ENCODE measurements at regions not wholly inside any gene's neighbourhood (a gene's known extent, or its start where the extent isn't known, plus 50 kb on each side); places are given as distances from the start of the nearest gene placed in this dataset.

DNA sequence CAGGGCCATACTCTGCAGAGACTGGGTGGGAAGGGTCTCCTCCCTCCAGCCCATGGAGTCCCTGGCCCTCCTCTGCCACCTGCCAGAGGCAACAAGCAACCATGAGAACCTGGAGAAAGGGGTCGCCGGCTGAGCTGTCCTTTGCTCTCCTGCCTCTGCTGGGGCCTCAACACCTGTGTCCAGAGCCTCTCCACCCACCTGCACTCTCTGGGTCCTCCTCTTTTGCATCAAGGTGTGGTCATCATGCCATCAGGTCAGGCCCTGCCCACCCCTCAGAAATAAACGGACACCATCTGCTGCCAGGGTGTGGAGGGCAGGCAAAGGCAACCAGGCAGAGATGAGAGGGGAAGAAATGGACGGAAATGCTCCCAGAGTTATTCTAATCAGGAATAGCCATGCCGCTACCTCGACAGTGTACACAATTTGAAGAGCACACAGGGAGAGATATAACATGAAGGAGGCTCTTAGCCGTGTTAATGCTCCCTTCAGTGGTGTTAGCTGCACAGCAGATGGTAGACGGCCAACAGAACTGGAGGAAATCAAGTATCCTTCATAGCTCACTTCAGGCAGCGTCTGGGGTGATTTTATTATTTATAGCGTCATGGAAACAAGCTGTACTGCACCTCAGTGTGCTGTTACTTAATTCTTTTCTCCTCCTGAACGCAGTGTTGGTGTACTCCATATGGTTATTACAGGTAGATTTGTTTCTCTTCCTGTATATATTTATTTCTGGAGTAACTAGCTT is 247.9 kb downstream of the TSN start:
- H3K36me3 ChIP-seq (ENCODE audit: insufficient read depth), result no peaks in the 10 kb centered on the region
- no peak overlapping the region for H3K4me3 ChIP-seq (ENCODE audit: low read depth, low read length)
- no peaks in the 10 kb centered on the region for H3K4me1 ChIP-seq (ENCODE audit: insufficient read depth)
- no peak overlapping the region for H3K27ac ChIP-seq (ENCODE audit: low read depth)
- 75% methylated on average over 11 of the region's 11 CpGs for whole genome bisulfite sequencing
- no peak for DNase-seq (ENCODE audit: extremely low spot score)

DNA sequence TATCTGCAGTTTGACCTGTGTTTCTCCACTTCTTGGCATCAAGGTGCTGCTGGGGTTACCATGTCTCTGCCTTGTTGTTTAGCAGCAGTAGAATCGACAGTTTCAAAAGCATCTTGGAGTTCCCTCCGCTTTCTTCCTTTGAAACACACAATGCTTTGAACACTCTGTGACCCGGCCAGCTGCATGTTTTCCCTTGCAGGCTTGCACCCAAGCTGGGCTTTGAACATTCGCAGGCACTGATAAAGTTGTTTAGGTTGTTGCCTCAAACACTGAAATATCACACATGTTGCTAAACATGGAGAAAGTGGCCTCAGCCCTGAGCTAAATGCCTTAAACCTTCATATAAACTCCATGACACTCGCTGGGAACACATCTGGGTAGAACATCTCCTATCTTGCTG is 251.7 kb downstream of the TSN start:
- WGBS, result 50% methylated on average over 5 of the region's 5 CpGs
- no peak for DNase-seq (ENCODE audit: extremely low spot score)
- H3K27ac ChIP-seq (ENCODE audit: low read depth), result no peak overlapping the region
- H3K4me1 ChIP-seq (ENCODE audit: insufficient read depth), result no peaks in the 10 kb centered on the region
- no peak overlapping the region for H3K4me3 ChIP-seq (ENCODE audit: low read depth, low read length)
- no peaks in the 10 kb centered on the region for H3K36me3 ChIP-seq (ENCODE audit: insufficient read depth)

DNA sequence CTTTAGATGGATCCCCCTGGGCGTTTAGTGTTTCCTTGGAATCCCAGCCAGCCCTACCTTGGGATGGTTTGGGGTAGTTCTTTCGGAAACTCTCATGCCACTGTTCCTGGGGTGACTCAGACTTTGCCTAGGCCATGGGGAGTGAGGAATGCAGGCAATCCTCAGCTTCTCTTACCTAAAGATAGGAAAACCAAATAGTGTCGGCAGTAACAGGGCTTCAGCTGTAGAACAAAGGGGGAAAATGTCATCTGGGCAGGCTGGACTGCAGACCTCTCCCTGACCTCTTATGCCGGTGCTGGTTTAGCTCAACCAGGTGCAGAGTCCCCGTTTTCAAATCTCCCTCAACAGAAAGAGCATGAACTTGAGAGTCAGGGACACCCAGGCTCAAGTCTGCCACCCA is 252.1 kb downstream of the TSN start:
- Histone ChIP-seq H3K36me3 (ENCODE audit: insufficient read depth) (no peaks in the 10 kb centered on the region), H3K4me1 (ENCODE audit: insufficient read depth) (no peaks in the 10 kb centered on the region), H3K27ac (ENCODE audit: low read depth) (no peak overlapping the region), H3K4me3 (ENCODE audit: low read depth, low read length) (no peak overlapping the region)
- DNase-seq (ENCODE audit: extremely low spot score), result no peak
- 52% methylated on average over 5 of the region's 5 CpGs for WGBS

DNA sequence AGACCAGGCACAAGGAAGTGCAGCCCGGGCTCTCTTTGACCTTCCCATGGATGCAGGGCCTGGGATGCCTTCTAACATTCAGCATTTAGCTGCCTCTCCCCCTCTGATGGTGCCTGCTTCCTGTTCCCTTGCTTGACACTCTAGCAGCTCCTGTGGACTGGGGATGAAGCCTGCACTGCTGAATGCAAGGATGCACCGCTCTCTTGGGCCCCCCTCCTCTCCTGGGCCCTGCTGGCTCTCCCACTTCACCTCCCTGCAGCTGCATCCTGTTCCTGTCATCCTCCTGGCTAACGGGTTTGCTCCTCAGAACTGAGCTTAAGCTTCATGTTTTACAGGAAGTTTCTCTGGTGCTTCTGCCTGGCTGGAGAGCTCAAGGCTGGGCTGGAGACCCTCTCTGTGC is 254.1 kb downstream of the TSN start:
- WGBS, result 43% methylated on average over 3 of the region's 3 CpGs
- DNase-seq (ENCODE audit: extremely low spot score), result no peak
- H3K36me3 ChIP-seq (ENCODE audit: insufficient read depth), result no peaks in the 10 kb centered on the region
- no peaks in the 10 kb centered on the region for H3K4me1 ChIP-seq (ENCODE audit: insufficient read depth)
- H3K4me3 ChIP-seq (ENCODE audit: low read depth, low read length), result no peak overlapping the region
- H3K27ac ChIP-seq (ENCODE audit: low read depth), result no peak overlapping the region

DNA sequence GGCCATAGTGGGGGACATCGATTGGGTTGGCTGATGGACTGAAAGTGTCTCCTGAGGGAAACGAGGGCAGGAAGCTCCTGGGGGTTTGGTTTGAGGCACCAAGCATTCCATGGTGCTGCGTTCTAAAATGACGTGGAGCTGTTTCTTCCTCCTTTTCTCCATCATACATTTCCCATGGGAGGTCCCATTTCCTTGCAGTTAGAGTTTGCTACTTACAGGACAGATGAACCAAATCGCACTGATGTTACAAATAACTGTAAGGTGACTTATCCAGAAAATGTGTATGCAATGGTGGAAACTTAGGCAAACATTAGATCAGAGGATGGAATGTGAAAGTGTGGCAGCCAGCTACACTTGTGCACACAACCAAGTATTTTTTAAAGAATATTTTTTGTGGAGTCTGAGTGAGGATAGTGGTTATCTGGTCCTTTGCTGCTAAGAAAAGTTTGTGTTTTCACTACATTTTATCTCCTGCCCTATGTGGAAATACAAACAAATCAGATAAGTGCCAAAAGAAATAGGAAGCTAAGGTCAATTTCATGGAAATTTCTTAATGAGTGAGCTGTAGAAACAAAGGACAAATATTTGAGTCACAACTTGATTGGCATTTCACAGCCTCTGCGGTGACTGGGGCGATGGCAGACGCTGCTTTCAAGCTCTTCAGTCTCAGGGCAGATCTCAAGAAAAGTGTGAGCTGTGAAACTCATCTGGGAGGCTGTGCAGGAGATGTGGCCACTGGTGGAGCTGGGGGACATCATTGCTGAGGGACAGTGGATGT is 256.2 kb downstream of the TSN start:
- no peak for DNase-seq (ENCODE audit: extremely low spot score)
- H3K4me1 ChIP-seq (ENCODE audit: insufficient read depth), result no peaks in the 10 kb centered on the region
- H3K27ac ChIP-seq (ENCODE audit: low read depth), result no peak overlapping the region
- H3K36me3 ChIP-seq (ENCODE audit: insufficient read depth), result no peaks in the 10 kb centered on the region
- no peak overlapping the region for H3K4me3 ChIP-seq (ENCODE audit: low read depth, low read length)
- WGBS, result 85% methylated on average over 8 of the region's 8 CpGs

DNA sequence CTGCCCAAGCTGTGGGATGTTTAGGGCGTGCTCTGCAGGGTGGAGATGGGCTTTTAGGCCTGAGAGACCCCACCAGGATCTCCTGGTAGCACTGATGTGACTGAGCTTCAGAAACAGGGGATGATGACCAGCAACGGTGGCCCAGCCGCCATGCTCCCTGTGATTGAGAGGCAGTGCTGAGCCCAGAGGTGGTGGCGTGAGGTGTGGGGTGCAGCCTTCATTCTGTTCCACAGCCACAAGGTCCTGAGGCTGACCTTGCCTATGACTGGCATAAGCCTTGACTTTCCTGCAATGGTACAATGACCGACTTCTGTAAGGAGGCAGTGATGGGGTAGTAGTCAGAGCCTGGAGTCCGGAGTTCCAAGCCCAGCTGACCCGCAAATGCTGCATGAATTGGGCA is 263.3 kb downstream of the TSN start:
- DNase-seq (ENCODE audit: extremely low spot score), result no peak

DNA sequence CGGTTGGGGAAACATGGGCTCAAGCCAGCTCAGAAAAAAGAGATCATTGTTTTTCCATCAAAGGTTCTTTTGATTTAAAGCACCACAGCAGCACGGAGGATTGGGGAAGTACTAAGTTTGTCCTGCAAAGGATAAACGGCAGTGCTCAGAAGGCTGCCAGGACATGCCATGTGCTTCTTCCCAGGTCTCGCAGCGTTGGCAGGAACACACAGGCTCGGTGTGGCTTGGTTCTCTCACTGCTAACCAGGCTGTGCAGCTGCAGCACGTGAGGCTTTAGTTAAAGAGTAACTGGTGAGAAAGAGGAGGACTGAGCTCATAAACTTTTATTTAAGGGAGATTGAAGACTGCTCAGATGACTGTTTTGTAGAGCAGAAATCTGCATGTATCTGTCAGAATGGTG is 264.3 kb downstream of the TSN start:
- 6% methylated on average over 7 of the region's 7 CpGs for WGBS
- DNase-seq (ENCODE audit: extremely low spot score), result no peak

More for the DNA sequence above, 263.3 kb downstream of the TSN start:
- H3K36me3 ChIP-seq (ENCODE audit: insufficient read depth), result no peaks in the 10 kb centered on the region
- 95% methylated on average over 7 of the region's 7 CpGs for WGBS
- H3K27ac ChIP-seq (ENCODE audit: low read depth), result no peak overlapping the region
- no peaks in the 10 kb centered on the region for H3K4me1 ChIP-seq (ENCODE audit: insufficient read depth)
- H3K4me3 ChIP-seq (ENCODE audit: low read depth, low read length), result no peak overlapping the region

DNA sequence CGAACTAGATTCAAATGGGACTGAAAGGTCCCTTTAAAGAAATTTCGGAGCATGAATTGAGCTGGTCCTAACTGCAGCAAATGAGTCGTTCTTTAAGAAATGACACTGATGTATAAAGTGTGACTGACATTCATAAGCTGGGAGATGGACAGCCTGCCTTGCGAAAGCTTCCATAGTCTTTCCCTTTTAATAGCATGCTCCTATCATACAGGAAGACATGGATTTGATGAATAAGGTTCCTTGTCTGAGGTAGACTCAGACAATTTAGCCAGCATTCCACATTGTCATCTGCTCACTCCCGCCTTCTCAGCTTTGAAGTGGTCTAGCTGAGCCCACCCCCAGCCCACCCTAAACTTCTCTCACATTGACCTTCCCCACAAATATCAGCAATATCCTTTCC is 264.9 kb downstream of the TSN start:
- Histone ChIP-seq H3K4me1 (ENCODE audit: insufficient read depth) (no peaks in the 10 kb centered on the region), H3K36me3 (ENCODE audit: insufficient read depth) (no peaks in the 10 kb centered on the region), H3K27ac (ENCODE audit: low read depth) (no peak overlapping the region), H3K4me3 (ENCODE audit: low read depth, low read length) (no peak overlapping the region)
- WGBS, result 84% methylated on average over 5 of the region's 5 CpGs
- DNase-seq (ENCODE audit: extremely low spot score), result no peak

More for the DNA sequence above, 264.3 kb downstream of the TSN start:
- no peak overlapping the region for H3K27ac ChIP-seq (ENCODE audit: low read depth)
- no peak overlapping the region for H3K4me3 ChIP-seq (ENCODE audit: low read depth, low read length)
- H3K4me1 ChIP-seq (ENCODE audit: insufficient read depth), result no peaks in the 10 kb centered on the region
- H3K36me3 ChIP-seq (ENCODE audit: insufficient read depth), result no peaks in the 10 kb centered on the region

DNA sequence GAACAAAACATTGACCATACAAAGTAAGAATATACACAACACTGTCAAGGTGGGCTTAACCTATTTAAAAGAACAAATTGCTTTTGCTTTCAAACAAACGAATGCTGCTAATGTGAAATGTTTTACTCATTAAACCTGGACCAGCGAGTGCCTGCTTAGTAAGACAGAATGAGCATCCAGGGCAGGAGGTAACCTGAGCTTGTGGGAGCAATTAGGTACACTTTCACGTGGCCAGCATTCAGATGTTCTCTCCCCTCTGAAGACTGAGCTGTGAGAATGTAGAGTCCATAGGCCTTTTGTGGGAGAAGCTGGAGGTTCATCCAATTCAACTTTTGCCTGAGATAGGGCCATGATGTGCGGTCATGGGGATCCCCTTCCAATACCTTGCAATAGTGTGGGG is 266.5 kb downstream of the TSN start:
- no peak for DNase-seq (ENCODE audit: extremely low spot score)
- H3K4me1 ChIP-seq (ENCODE audit: insufficient read depth), result no peaks in the 10 kb centered on the region
- WGBS, result 88% methylated on average over 4 of the region's 4 CpGs
- no peak overlapping the region for H3K27ac ChIP-seq (ENCODE audit: low read depth)
- no peak overlapping the region for H3K4me3 ChIP-seq (ENCODE audit: low read depth, low read length)
- no peaks in the 10 kb centered on the region for H3K36me3 ChIP-seq (ENCODE audit: insufficient read depth)

DNA sequence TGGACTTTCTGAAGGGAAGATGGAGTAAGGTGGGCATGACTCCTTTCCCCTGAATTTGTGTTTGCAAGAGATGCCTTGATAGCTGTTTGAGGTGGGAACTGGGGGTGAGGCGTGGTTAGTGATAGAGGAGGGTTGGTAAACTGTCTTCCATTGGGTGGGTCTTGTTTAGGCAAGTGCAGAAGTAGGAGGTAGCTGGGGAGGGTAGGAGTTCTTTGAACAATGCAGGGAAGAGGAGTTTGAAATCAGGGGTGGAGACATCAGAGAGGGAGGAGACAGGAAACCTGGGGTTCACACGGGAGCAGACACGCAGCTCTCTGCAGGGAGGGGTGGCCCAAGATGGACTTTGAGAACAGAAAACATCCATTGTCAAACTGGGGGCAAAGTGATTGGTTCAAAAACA is 267.1 kb downstream of the TSN start:
- no peak for DNase-seq (ENCODE audit: extremely low spot score)
- WGBS, result 81% methylated on average over 3 of the region's 3 CpGs
- no peaks in the 10 kb centered on the region for H3K36me3 ChIP-seq (ENCODE audit: insufficient read depth)
- H3K4me1 ChIP-seq (ENCODE audit: insufficient read depth), result no peaks in the 10 kb centered on the region
- no peak overlapping the region for H3K27ac ChIP-seq (ENCODE audit: low read depth)
- H3K4me3 ChIP-seq (ENCODE audit: low read depth, low read length), result no peak overlapping the region

DNA sequence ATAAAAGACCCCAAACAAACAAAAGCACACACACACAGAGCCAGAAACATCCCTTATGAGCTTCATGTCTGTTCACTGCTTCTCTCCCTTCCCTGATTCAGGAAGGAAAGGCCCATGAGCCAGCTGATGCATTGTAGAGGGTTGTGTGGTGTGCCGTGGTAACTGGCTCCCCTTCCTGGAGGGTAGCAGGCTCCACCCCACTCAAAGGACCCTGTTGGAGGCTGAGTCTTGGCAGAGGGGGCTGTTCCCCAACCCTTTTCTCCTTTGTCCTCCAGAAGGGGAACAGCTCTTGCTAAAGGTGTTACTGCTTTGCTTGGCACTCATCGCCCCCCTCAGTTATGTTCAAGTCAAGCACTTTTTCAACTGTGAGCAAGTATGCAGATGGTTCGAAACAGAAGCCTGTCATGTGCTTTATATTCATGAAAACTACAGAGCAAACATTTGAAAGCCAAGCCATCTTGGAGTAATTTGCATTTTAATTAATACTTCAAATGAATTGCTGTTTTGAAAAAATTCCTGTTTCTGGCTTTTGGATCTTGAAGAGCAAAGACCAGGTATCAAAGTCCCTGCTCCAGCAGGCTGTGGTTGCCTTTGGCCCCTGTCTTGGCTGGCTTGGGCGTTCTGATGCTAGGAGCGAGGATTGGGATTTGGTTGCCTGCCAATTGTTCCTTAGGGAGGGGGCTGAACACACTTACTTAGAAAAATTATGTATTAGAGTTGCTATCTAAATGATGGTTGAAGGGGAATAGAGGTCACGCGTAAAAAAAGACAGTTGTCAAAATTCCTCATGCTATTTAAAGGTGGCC is 267.8 kb downstream of the TSN start:
- no peaks in the 10 kb centered on the region for H3K4me1 ChIP-seq (ENCODE audit: insufficient read depth)
- WGBS, result 64% methylated on average over 7 of the region's 7 CpGs
- H3K36me3 ChIP-seq (ENCODE audit: insufficient read depth), result no peaks in the 10 kb centered on the region
- no peak overlapping the region for H3K27ac ChIP-seq (ENCODE audit: low read depth)
- H3K4me3 ChIP-seq (ENCODE audit: low read depth, low read length), result no peak overlapping the region
- DNase-seq (ENCODE audit: extremely low spot score), result no peak

DNA sequence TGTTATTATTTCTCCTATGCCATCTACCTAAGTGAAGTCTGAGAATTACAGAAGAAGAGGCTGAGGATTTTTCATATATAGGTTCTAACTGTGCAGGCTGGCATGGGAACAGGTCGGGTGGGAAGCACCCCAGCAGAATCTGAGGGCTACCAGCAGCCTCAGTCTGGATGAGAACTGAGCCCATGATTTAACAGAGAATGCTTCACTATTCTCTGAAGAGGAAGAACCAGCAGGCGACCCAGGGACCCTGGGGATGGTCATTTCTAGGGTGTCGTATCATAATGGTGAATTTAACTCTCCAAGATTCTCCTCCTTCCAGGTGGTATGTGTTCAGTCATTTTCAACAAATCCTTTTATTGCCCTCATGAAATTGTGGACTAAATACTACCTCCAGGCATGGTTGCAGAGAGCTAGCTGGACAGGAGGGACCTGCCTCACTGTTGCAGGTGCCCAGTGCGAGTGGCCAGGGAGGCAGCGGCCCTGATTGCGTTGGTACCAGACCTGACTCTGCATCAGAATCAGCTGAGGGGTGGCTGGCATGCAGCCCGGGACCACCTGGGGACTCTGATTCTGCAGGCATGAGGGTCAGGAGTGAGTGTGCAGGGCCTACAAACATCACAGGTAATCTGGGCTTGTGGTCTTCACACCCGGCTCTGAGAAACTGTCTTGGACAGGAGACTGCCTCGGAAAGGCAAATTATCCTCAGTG is 272.2 kb downstream of the TSN start:
- no peak overlapping the region for H3K4me3 ChIP-seq (ENCODE audit: low read depth, low read length)
- H3K27ac ChIP-seq (ENCODE audit: low read depth), result no peak overlapping the region
- H3K36me3 ChIP-seq (ENCODE audit: insufficient read depth), result no peaks in the 10 kb centered on the region
- no peak for DNase-seq (ENCODE audit: extremely low spot score)
- 94% methylated on average over 9 of the region's 9 CpGs for WGBS
- no peaks in the 10 kb centered on the region for H3K4me1 ChIP-seq (ENCODE audit: insufficient read depth)

DNA sequence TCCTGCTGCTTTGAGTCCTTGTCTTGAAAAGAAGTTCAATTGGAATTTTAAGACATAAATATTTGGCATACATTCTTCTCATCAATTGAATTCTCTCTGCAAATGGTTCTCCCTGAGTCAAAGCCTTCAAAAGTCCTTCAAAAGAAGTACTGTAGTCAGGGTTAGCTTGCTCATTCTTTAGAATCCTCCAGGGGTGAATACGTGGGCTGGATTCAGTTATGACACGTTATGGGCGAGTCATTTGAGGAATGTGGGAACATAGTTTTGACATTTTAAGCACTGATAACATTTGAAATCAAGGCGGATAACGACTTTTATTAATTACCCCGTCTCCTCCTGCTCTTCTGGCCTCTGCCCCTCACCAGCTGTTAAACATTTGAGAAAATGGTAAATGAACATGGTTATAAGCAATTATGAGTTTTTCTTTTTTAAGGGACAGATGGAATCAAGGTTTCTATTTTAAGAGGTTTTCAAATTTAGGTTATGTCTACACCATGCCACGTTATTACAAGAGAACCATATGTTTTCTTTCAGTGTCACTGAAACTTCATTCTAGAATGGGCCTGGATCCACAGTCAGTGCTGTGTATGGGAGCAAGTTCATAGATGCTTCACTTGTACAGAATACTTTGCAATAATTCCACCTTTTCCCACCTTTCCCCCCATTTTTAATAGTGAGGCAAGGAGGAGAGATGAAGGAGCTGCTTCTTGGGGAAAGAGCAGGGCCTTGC is 273.1 kb downstream of the TSN start:
- no peak for DNase-seq (ENCODE audit: extremely low spot score)
- H3K4me1 ChIP-seq (ENCODE audit: insufficient read depth), result no peaks in the 10 kb centered on the region
- 43% methylated on average over 7 of the region's 7 CpGs for WGBS

More for the DNA sequence above, 273.1 kb downstream of the TSN start:
- no peaks in the 10 kb centered on the region for H3K36me3 ChIP-seq (ENCODE audit: insufficient read depth)
- no peak overlapping the region for H3K4me3 ChIP-seq (ENCODE audit: low read depth, low read length)
- no peak overlapping the region for H3K27ac ChIP-seq (ENCODE audit: low read depth)

Measured in urinary bladder (tissue), 3 donors.